ENCODE measurements at regions not wholly inside any gene's neighbourhood (a gene's known extent, or its start where the extent isn't known, plus 50 kb on each side); places are given as distances from the start of the nearest gene placed in this dataset.
"Not testable (repeated sequence)": the region's sequence is repeated elsewhere in the genome, so short reads cannot be mapped to it uniquely, and the experiment has no call there.

DNA sequence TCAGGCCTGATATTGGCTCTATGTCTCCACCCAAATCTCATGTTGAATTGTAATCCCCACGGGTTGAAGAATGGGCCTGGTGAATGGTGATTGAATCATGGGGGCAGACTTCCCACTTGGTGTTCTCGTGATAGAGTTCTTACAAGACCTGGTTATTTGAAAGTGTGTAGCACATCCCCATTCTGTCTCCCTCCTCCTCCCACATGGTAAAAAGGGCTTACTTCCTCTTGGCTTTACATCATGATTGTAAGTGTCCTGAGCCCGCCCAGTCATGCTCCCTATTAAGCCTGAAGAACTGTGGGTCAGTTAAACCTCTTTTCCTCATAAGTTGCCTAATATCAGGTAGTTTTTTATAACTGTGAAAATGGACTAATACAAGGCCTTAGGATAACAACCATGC lies 158.8 kb upstream of the ZNG1F start:
- not testable (repeated sequence) for H3K36me3 ChIP-seq (ENCODE audit: control insufficient read depth, insufficient read depth, low read length); H3K9ac ChIP-seq (ENCODE audit: low read length); H3K27ac ChIP-seq (ENCODE audit: low read depth, low read length); H3K27me3 ChIP-seq (ENCODE audit: control insufficient read depth, insufficient read depth, low read length); H3K4me3 ChIP-seq (ENCODE audit: low read length); H3K4me1 ChIP-seq (ENCODE audit: control insufficient read depth, insufficient read depth, low read length)

DNA sequence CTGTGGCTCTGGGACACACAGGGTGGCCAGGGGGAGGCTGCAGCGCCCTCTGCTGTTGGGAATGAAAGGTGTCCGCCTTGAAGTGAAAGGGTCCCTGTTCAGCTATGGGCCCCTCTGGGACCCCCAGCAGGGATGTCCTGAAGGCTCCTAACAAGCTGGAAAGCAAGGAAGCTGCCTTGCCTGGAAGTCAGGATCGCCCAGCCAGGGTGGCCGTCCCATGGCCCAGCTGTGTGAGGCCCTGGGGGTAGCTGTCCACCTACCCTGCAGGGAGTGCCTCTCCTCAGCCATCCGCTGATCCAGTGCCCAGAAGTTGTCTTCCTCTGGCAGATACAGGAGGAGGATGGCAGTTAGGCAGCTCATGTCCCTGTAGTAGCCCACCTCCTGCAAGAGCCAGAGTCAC lies 143.4 kb upstream of the ZNG1F start:
- not testable (repeated sequence) for H3K27ac ChIP-seq (ENCODE audit: low read depth, low read length); H3K9ac ChIP-seq (ENCODE audit: low read length); H3K36me3 ChIP-seq (ENCODE audit: control insufficient read depth, insufficient read depth, low read length); H3K27me3 ChIP-seq (ENCODE audit: control insufficient read depth, insufficient read depth, low read length); H3K4me1 ChIP-seq (ENCODE audit: control insufficient read depth, insufficient read depth, low read length); H3K4me3 ChIP-seq (ENCODE audit: low read length)

DNA sequence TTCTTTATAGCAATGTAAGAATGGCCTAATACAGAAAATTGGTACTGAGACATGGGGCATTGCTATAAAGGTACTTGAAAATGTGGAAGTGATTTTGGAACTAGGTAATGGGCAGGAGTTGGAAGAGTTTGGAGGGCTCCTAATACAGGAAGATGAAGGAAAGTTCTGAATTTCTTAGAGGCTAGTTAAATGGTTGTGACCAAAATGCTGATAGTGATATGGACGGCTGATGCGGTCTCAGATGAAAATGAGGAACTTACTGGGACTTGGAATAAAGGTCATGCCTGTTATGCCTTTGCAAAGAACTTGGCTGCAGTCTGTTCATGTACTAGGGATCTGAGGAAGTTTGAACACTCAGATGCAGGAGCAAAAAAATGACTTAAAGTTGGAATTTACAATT lies 132.2 kb upstream of the ZNG1F start:
- not testable (repeated sequence) for H3K27me3 ChIP-seq (ENCODE audit: control insufficient read depth, insufficient read depth, low read length); H3K36me3 ChIP-seq (ENCODE audit: control insufficient read depth, insufficient read depth, low read length); H3K9ac ChIP-seq (ENCODE audit: low read length); H3K27ac ChIP-seq (ENCODE audit: low read depth, low read length); H3K4me1 ChIP-seq (ENCODE audit: control insufficient read depth, insufficient read depth, low read length); H3K4me3 ChIP-seq (ENCODE audit: low read length)

DNA sequence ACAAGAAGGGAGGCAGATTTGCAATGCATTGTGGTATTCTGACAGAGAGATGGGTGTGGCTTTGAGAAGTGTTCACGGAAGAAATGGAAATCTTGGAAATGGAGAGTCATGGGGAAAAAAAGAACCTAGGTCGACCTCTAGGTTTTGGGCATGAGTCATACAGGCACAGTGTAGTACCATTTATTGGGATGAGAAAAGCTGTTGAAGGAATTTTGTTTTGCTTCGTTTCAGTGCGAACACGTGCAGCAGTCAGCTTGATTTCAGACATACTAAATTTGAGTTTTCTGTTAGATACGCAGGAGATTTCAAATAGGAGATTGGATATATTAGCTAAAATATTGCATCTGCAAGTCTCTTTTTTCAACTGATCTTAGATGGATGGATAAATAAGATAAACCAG lies 119.8 kb upstream of the ZNG1F start:
- not testable (repeated sequence) for H3K4me1 ChIP-seq (ENCODE audit: control insufficient read depth, insufficient read depth, low read length); H3K36me3 ChIP-seq (ENCODE audit: control insufficient read depth, insufficient read depth, low read length); H3K9ac ChIP-seq (ENCODE audit: low read length)

DNA sequence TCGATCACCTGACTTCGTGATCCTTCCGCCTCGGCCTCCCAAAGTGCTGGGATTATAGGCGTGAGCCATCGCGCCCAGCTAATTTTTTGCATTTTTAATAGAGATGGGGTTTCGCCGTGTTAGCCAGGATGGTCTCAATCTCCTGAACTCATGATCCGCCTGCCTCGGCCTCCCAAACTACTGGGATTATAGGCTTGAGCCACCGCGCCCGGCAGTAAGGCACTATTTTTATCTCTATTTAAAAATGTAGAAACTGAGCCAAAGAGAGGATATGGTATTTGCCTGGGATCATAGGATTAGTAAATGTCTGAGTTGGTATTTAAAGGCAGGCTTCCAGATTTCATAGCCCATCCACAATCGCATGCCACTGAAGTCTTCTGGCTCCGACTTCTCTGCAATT lies 96.6 kb upstream of the ZNG1F start:
- H3K4me3 ChIP-seq (ENCODE audit: low read length); H3K36me3 ChIP-seq (ENCODE audit: control insufficient read depth, insufficient read depth, low read length); H3K27ac ChIP-seq (ENCODE audit: low read depth, low read length); H3K27me3 ChIP-seq (ENCODE audit: control insufficient read depth, insufficient read depth, low read length); H3K4me1 ChIP-seq (ENCODE audit: control insufficient read depth, insufficient read depth, low read length); H3K9ac ChIP-seq (ENCODE audit: low read length): not testable (repeated sequence)

More for the DNA sequence above, 119.8 kb upstream of the ZNG1F start:
- not testable (repeated sequence) for H3K4me3 ChIP-seq (ENCODE audit: low read length); H3K27ac ChIP-seq (ENCODE audit: low read depth, low read length); H3K27me3 ChIP-seq (ENCODE audit: control insufficient read depth, insufficient read depth, low read length)

DNA sequence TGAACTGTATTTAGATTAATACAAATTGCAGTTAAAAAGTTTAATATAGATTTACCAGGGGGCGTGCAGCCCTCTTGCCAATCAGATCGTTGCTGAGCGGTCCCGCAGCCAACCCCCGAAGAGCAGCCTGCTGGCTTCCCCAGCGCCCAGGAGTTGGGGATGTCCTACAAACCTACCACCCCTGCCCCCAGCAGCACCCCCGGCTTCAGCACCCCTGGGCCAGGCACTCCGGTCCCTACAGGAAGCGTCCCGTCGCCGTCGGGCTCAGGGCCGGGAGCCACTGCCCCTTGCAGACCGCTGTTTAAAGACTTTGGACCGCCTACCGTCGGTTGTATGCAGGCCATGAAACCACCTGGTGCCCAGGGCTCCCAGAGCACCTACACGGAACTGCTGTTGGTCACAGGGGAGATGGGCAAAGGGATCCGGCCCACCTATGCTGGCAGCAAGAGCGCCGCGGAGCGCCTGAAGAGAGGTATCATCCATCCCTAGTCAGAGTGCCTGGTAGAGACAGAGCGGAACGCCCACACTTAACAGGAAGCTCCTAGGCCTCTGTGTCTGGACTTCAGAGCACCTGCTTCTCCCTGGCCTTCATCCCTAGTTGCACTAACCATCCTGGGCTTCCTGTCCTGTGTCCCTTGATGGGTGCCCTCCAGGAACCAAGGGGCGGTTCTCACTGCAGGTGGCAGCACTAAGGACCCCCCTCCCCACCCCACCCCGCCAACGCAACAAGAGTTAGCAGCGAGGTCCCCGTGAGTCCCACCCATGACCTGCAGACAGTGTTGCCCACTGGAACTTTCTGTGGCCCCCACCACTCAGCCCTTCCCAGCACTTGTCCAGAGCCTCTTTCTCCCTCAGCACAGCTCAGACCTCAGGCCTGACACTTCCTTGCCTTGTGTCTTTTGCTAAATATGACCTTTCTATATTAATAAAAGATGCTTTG lies 91.5 kb upstream of the ZNG1F start:
- H3K27me3 ChIP-seq (ENCODE audit: control insufficient read depth, insufficient read depth, low read length); H3K36me3 ChIP-seq (ENCODE audit: control insufficient read depth, insufficient read depth, low read length); H3K4me1 ChIP-seq (ENCODE audit: control insufficient read depth, insufficient read depth, low read length); H3K9ac ChIP-seq (ENCODE audit: low read length); H3K4me3 ChIP-seq (ENCODE audit: low read length); H3K27ac ChIP-seq (ENCODE audit: low read depth, low read length): not testable (repeated sequence)

DNA sequence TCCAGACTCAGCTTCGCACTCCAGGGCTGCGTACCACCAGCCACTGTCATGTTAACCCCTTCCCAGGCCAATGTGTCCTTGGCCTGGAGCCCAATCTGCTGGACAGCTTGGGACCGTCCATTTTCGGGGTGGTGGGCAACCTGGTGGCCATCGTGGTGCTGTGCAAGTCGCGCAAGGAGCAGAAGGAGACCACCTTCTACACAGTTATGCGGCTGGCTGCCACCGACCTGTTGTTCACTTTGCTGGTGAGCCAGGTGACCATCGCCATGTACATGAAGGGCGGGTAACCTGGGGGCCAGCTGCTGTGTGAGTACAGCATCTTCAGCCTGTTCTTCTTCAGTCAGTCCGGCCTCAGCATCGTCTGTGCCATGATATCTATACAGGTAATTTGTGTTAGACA lies 90.3 kb upstream of the ZNG1F start:
- H3K36me3 ChIP-seq (ENCODE audit: control insufficient read depth, insufficient read depth, low read length); H3K27ac ChIP-seq (ENCODE audit: low read depth, low read length); H3K9ac ChIP-seq (ENCODE audit: low read length); H3K27me3 ChIP-seq (ENCODE audit: control insufficient read depth, insufficient read depth, low read length); H3K4me3 ChIP-seq (ENCODE audit: low read length); H3K4me1 ChIP-seq (ENCODE audit: control insufficient read depth, insufficient read depth, low read length): not testable (repeated sequence)

DNA sequence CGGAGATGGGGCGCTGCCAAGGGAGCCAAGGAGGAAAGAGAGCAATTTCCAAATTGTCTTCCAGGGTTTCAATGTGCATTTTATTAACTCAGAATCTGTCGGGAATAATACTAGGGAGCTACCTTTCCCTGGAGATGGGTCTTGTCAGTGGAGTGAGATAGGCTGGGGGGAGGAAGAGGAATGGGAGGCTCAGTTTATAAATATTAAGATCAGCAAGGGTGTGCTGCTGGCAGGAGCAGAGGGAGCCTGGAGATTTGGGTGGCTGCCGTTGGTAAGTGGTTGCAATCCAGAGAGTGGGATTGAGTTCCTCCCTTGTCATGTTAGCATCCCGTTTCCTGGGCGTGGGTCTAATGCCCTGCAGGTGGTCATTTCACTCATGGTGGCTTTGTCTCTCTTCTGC lies 89.9 kb upstream of the ZNG1F start:
- not testable (repeated sequence) for H3K27me3 ChIP-seq (ENCODE audit: control insufficient read depth, insufficient read depth, low read length); H3K27ac ChIP-seq (ENCODE audit: low read depth, low read length); H3K9ac ChIP-seq (ENCODE audit: low read length); H3K4me3 ChIP-seq (ENCODE audit: low read length); H3K4me1 ChIP-seq (ENCODE audit: control insufficient read depth, insufficient read depth, low read length); H3K36me3 ChIP-seq (ENCODE audit: control insufficient read depth, insufficient read depth, low read length)

DNA sequence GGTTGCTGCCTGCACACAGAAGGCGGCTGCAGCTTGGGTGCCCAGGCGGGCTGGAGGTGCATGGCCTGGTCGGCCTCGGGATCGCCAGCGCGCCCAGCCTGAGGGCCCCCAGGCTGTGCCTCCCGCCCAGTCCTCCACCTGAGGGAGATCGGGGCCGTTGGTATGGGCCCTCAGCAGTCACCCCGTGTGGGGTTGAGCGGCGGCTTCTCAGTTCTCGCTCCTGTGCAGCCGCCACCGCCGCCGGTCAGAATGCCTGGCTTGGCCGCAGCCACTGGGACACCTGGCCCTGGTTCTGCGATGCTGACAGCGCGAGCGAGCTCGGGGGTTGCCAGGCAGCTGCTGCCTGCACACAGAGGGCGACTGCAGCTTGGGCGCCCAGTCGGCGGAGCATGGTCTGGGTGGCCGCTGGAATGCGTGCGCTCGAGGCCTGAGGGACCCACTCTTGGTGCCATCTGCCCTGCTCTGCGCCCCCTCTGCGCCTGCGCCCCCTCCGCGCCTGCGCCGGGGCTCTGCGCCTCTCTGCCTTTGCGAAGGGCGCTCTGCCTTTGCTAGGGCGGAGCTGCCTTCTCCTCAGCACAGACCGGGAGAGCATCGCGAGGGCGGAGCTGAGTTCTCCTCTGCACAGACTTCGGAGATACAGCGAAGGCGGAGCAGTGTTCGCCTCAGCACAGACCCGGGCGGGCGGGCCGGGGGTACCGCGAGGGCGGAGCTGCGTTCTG lies 84.6 kb upstream of the ZNG1F start:
- H3K27ac ChIP-seq (ENCODE audit: low read depth, low read length); H3K36me3 ChIP-seq (ENCODE audit: control insufficient read depth, insufficient read depth, low read length); H3K9ac ChIP-seq (ENCODE audit: low read length); H3K27me3 ChIP-seq (ENCODE audit: control insufficient read depth, insufficient read depth, low read length); H3K4me1 ChIP-seq (ENCODE audit: control insufficient read depth, insufficient read depth, low read length): not testable (repeated sequence)
- peak overlapping the region; percentile 68 for H3K4me3 ChIP-seq (ENCODE audit: low read length)

DNA sequence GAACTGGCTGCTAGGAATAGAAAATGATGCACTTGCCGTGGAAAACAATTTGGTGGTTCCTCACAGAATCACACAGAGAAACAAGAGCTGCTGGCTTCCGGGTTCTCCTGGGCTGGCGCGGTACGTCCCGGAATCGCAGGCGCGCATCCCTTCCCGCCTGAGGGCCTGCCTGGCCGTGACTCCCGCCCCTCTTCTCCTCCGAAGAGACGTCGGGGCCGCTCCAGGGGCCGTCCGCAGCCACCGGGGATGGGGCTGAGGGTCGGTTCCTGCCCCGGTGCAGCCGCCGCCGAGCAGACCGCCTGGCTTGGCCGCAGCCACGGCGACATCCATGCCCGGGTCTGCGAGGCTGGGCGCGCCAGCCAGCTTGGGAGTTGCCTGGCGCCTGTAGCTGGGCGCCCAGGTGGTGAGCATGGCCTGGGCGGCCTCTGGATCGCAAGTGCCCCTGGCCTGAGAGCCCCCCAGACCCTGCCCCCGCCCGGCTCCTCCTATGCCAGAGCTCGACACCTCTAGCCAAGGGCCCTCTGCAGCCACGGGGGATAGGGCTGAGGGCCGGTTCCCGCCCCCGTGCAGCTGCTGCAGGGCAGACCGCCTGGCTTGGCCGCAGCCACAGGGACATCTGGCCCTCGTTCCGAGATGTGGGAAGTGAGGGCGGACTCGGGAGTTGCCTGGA lies 83.9 kb upstream of the ZNG1F start:
- H3K27me3 ChIP-seq (ENCODE audit: control insufficient read depth, insufficient read depth, low read length); H3K27ac ChIP-seq (ENCODE audit: low read depth, low read length); H3K4me1 ChIP-seq (ENCODE audit: control insufficient read depth, insufficient read depth, low read length); H3K9ac ChIP-seq (ENCODE audit: low read length); H3K36me3 ChIP-seq (ENCODE audit: control insufficient read depth, insufficient read depth, low read length): not testable (repeated sequence)
- peak overlapping the region; percentile 21 for H3K4me3 ChIP-seq (ENCODE audit: low read length)

DNA sequence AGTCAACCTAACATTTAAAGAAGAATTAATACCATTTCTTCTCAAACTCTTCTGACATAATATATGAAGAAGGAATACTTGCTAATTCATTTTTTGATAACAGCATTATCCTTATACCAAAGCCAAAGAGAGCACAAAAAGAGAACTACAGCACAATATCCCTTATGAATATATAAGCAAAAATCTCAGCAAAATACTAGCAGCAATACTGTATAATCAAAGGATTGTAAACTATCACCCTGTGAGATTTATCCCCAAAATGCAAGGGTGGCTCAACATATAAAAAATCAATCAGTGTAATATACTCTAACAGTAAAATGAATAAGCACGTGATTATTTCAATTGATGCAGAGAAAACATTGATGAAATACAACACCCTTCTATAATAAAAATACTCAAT lies 81.9 kb upstream of the ZNG1F start:
- H3K27me3 ChIP-seq (ENCODE audit: control insufficient read depth, insufficient read depth, low read length); H3K27ac ChIP-seq (ENCODE audit: low read depth, low read length); H3K36me3 ChIP-seq (ENCODE audit: control insufficient read depth, insufficient read depth, low read length); H3K4me3 ChIP-seq (ENCODE audit: low read length); H3K9ac ChIP-seq (ENCODE audit: low read length); H3K4me1 ChIP-seq (ENCODE audit: control insufficient read depth, insufficient read depth, low read length): not testable (repeated sequence)

DNA sequence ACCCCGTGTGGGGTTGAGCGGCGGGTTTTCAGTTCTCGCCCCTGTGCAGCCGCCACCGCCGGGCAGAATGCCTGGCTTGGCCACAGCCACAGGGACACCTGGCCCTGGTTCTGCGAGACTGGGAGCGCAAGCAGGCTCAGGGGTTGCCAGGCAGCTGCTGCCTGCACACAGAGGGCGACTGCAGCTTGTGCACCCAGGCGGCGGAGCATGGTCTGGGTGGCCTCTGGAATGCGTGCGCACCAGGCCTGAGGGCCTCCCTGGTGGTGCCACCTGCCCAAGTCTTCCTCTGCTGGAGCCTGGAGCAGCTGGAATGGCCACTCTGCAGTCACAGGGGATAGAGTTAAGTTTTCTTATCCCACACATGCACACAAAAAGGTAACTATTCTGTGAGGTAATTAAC lies 80.4 kb upstream of the ZNG1F start:
- not testable (repeated sequence) for H3K4me3 ChIP-seq (ENCODE audit: low read length); H3K36me3 ChIP-seq (ENCODE audit: control insufficient read depth, insufficient read depth, low read length); H3K9ac ChIP-seq (ENCODE audit: low read length); H3K4me1 ChIP-seq (ENCODE audit: control insufficient read depth, insufficient read depth, low read length); H3K27ac ChIP-seq (ENCODE audit: low read depth, low read length); H3K27me3 ChIP-seq (ENCODE audit: control insufficient read depth, insufficient read depth, low read length)

Data from rectal smooth muscle tissue (tissue), 1 donor.